GM19043 (cell line): ENCODE measurements at regions not wholly inside any gene's neighbourhood (a gene's known extent, or its start where the extent isn't known, plus 50 kb on each side); places are given as distances from the start of the nearest gene placed in this dataset.

ENCODE experiments used
- ATAC-seq: cut with Tn5 transposase; IDR thresholded peaks from one replicate; pipeline ENCODE4 v1.9.1; 2021; ENCODE audit warnings: low read depth; ENCODE audit not compliant: unreplicated experiment

DNA sequence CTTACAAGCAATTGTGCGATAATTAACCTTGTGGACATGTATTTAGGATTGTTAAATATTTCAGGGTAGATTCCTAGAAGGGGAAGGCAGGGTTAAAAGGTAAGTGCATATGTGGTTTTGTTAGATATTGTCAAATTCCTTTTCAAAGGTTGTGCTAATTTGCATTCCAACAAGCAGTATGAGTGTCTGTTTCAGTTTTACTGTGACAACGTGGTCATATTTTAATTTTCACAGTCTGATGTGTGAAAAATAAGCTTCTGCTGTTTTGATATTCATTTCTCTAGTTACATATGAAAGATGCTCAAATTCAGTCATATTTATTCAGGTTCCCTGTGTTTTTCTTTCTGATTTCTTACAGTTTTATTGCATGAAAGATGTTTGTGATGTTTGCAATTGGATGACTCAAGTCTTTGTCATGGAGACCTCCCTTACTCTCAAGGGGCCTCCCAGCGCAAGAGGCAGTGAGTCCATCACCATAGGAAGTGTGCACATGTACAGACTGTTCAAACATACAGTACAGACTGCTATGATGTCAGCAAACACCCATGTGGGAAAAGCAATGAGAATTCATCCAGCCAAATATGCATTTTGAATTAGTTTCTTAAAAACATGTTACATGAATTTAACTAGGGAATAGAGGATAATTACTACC lies 310.8 kb downstream of the GALR1 start:
- peak; percentile 77 for ATAC-seq

DNA sequence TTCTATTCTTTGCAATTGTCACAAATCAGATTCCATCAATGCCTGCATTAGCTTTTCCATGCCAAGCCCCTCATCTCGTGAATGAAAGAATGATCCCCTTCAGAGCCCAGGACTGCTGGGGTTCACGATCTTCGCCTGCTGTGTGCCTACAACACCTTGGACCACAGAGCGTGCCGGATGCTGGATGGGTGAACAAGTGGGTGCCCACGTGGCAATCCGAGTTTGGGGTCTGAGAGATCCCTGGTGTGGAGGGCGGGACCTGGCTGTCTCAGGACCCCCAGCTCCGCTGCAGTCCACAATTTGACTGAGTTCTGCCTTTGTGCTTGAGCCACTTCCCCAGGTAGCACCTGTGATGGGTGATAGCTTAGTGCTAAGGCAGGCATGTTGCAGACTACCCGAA lies 317.0 kb downstream of the GALR1 start:
- no peak for ATAC-seq

DNA sequence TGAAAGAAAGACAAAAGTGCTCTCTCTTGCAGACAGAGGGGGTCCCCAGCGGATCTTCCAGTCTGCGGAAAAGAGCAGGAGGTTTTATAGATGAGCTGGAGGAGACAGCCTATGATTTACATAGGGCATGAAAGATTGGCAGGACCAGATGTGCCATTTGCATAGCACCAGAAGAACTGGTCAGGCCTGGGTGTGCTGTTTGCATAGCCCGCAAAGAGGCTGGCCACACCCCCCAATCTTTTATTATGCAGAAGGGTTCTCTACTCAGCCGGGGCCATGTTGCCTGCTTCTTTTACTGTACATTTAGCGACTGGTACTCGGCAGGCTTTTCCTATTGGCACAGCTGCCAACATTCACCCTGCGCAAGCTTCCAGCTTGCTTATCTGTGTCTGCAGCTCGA lies 317.6 kb downstream of the GALR1 start:
- no peak for ATAC-seq

DNA sequence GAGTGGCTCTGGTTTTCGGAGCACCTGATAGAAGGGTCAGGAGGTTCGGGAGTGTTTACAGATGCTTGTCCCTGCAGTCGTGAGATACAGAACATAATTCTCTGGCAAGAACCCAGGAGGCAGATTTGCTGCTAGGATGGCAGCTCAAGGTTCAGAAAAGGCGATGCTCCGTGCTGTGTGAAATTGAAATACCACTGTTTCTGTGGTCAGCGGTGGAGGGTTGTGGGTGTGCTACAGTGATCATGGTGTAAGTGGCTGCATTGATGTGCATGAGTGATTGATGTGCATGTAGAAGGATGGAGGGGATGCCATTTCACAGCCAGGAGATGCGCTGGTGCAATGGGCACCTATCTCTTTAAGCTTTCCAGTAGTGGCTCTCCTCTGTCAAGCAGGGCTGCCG lies 322.1 kb downstream of the GALR1 start:
- no peak for ATAC-seq

DNA sequence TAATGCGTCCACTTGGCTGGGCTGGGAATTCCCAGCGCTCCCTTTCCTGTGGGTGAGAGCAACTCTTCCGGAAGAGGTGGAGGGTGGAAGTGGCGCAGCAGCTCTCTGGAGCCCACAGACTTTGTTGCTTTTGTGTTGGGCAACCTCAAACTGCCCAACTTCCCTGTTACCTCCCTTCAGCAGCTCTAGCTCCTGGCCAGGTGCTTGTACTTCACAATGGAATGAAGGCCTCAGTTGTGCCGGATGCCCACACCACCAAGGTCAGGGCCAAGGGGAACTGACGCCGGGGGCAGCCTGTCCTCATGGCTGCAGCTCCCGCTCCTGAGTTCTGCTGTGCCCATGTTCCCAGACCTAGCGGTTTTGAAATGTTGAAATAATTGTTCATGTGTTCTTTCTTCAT lies 322.9 kb downstream of the GALR1 start:
- no peak for ATAC-seq

DNA sequence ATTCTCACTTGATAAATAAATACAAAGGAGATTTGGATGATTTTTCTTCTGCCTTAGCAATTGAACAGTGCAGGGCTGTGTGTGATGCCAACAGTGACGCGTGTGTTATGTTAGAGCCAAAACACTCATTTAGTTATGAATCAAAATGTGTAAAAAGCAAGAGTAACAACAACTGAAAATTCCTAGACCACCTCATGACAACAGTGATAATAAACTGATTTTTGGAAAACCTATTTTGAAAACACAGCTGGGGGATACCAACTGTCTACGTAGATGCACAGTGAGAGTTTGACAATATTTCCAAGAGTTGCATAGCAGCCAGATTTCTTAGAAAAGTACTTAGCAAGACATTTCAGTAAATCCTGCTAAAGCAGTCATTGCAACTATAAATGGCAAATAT lies 323.9 kb downstream of the GALR1 start:
- no peak for ATAC-seq

DNA sequence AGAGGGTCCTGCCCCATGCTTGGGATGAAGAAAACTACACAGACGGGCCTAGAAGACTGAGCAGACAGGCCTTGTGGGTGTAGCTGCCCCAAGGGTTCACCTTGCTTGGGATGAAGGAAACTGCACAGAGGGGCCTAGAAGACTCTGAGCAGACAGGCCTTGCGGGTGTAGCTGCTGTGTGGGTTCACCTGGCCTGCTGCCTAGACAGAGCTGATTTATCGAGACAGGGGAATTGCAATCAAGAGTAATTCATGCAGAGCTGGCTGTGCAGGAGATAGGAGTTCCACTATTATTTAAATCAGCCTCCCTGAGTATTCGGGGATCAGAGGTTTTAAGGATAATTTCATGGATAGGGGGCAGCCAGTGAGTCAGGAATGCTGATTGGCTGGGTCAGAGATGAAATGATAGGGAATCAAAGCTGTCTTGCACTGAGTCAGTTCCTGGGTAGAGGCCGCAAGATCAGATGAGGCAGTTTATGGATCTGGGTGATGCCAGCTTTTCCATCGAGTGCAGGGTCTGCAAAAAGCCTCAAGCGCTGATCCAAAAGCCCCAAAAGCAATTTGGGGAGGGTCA lies 341.4 kb downstream of the GALR1 start:
- no peak for ATAC-seq

DNA sequence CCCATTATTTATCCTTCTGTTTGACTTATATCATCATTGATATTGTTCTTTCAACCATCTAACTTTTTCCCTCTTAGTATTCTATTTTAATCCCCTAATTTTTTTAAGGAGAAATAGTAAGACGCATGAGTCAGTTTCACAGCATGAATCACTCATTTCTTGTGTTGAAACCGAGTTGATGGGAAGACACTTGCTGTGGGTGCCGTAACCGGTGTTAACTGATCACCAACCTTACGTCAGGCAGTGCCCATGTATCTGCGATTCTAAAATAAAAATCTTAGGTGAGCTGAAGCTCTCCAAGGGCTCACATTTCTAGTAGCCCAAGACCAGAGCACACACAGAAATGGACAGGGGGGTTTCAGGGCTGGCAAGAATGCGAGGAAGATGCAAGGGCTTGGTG lies 348.1 kb downstream of the GALR1 start:
- ATAC-seq: no peak

DNA sequence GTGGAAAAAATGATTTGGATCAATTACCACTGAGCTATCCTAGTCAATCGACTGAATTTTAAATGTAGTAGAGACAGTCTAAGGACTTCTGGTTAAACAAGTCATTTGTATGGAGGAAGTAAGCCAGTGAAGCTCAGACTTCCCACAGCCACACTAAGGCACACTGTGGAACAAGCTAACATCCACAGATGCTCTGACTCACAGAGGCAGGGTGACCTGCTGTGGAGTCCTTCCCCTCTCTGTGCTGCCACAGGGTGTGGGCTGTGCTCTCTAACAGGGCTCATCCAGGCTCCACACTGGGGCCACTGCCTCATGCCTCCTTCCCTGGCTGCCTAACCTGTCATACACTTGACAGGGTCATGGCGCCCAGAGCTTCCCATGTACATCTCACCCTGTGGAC lies 351.0 kb downstream of the GALR1 start:
- no peak for ATAC-seq

DNA sequence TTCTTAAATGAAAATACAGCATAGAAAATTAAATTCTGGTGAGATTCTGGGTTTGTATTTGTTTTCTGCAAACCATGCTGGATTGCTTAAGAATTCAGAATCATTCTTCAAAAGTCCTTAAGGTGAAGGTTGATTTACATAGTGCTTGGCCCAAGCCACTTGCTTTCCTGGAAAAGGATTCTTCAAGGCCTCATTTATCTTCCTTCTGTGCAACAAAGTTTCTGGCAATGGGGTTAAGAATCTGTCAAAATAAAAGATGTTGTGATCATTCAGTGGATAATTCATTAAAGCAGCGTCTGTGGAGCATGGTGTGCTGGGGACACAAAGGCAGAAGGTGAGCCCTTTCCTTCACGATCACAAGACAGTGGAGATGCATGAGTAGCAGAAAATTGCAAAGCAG lies 351.9 kb downstream of the GALR1 start:
- no peak for ATAC-seq

DNA sequence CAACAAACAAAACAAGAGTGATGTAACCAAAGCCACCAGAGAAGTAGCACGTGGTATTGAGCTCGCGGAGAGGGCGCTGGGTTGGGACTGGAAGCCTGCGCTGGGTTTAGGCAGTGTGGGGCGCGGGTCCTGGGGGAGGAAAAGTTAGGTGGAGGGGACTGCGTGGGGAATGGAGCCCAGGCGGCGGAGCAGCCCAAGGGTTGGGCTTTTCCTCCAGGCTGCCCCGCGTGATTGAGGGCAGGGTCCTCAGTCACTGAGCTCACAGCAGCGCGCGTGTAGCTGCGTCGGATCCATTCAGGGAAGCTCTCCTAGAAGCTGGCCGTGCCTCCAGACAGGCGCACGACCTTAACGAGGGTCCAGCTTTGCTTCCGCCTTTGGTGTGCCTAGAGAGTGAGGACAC lies 357.4 kb downstream of the GALR1 start:
- no peak for ATAC-seq

DNA sequence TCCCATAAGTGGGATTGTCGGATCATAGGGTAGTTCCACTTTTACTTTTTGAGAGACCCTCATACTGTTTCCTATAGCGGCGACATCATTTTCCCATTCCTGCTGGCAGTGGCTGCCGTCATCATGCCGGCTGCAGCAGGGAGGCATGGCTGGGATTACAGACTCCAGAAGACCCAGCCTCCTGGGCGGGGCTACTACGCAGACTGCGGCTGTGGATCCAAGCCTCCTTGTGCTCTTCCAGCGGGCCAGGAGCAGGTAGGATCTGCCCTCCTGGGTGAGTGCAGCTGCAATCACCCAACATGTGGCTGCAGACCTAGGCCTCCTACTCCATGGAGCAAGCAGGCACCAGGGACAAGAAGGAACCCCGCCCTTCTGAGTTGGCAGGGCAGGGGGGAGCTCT lies 359.2 kb downstream of the GALR1 start:
- ATAC-seq: no peak

DNA sequence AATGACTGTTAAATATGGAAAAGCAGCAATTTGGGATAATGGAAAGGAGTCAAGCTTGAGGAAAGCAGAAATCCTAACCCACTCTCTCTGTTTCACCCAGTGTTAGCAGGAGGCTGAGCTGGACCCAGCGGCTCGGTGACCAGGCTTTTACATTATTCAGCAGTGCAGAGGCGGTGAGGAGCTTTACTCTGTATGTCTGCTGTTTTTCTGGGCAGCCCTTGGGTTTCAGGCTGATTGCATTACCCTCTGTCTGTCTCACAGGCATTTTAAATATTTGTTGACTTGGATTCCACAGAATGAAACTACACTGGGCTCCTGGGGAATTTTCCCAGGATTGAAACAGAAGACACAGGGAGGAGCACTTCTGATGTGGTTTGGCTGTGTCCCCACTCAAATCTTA lies 368.0 kb downstream of the GALR1 start:
- ATAC-seq: no peak

DNA sequence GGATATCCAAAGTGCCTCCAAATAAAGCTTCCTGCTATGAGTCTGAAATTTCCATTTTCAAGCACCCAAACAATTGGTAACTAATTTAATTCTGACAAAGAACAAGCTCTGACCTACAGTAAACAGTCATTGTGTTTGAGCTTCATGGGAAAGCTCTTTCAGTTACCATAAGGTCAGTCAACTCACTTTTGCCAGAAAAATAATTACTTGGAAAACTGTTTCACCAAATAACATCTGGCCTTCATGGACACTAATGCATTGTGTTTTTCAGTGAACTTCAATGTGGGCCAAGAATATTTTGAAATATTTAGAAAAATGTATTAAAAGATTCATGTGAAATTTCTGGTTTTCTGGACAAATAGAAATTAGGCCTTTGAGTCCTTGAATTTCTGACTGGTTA lies 369.9 kb downstream of the GALR1 start:
- ATAC-seq: no peak

DNA sequence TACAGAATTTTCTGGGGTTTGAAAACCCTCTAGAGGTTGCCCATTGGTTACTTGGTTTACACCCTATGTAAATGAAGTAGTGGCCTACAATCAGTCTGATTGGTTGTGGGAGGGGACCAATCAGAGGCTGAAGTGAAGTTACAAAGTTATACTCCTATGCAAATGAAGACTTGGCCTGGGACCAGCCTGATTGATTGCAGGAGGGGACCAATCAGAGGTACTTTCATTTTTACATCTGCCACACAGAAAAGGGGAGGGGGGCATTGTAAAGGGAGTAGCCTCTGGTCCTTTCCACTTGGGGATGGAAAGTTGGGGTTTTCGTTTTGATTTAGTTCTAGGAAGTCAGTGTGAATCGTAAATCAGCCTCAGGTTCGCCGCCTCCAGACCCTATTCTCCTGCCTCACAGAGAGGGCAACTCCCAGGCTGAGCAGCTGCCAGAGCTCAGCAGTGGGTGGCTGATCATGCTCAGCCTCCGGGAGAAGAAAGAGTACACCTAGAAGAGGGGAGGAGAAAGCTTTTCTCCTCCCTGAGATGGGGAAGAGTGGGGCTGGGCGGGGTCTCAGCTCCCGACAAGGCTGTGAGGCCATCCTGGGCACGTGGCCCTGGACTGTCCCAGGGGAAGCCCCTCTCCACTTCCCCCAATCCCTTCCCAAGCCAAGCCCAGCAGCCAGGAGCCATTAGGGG lies 372.5 kb downstream of the GALR1 start:
- ATAC-seq: no peak

DNA sequence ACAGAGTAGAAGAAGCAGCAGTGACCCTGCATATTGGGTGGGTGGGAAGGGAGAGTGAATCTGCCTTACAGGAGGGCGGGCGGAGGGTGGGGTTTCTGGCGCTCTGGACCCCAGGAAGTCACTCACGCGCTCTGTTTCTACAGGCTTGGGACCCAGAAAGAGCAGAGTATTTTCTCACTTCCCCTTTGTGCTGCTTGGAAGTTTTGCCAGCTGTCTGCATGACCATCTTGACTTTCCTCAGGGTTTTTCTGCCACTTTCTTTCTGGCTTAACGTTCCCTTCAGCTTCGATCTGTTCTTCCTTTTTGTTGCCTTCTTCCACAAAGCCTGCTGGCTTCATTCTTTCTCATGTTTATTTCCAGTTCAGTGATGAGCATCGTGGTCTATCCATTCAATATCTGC lies 383.1 kb downstream of the GALR1 start:
- peak; percentile 64 for ATAC-seq

DNA sequence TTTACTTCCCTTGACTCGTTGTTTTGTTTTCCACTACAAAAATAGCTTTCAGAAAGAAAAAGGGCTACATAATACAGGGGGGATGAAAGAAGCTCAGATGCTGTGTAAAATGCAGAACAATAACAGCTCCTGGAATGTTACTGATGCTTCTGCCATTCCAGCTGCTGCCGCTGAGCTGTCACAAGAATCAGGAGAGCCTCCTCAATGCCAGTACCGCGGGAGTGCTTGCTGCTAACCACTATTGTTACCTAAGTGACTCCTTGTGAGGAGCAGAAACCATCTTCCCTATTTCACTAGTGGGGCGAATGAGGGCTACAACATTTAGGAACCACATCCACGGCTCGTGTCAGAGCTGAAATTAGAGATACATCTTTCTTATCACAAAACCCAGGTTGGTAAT lies 384.8 kb downstream of the GALR1 start:
- ATAC-seq: no peak

DNA sequence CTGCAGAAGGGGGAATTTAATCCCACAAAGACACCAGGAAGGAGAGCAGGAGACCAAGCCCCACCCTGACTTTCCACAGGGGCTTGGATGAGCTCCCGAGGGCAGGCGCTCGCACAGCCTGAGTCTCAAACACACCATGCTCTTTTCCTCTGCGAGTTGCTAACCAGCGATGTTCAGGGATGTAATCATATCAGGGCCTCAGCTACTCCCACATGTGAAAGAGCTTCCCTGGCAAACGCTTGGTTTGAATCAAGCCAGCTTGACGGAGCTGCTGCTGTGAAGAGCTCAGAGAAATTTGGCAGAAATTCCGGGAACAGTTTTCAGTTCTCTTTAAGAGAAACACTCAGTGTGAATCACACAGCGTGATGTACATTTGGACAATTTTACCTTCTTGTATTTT lies 385.8 kb downstream of the GALR1 start:
- no peak for ATAC-seq

DNA sequence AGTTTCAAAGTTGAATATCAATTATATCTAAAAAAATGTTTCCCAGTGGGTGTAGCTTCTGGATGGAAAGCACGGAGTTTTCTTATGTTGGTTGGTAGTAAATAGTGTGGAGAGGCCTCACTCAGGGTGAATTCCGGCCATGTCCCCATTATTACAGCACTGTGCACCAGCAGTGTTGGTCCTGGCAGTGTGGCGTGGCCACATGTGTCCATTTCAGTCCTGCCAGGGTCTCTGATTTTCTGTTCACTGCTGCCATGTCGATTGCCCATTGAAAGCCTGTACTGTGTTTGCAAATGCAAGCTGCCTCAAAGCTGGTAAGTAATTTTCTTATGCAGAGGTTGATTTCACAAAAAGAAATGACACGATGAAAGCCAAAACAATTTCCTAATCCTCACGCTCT lies 386.2 kb downstream of the GALR1 start:
- ATAC-seq: no peak

DNA sequence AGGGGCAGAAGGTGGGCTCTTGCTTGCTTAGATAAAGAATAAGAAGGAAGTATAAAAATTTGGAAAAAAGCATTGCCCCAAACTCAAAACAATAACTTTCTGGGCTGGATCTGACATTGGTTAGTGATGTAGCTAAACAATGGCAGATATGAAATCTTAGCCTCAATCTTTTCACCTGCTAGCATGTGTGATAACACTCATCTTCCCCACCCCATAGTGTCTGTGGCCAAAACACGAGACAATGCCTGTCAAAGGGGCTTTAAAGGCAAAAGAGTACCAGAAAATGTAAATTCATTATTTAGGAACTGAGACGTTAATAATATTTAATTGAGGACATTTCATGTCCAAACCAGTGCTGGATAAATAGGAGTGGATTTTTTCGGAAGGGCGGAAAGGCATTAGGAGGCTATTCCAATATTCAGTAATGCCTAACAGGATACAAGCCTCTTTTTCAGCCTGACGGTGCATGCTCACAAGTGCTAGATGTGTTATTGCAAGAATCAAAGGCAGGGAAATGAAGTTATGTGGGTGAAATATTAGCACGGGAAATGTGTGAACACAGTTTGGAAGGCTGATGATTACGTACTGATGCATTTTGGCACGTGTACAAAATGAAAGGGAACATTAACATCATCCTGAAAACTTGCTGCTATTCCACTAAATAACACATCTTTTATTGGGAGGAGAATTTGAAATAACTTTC lies 395.7 kb downstream of the GALR1 start:
- no peak for ATAC-seq

DNA sequence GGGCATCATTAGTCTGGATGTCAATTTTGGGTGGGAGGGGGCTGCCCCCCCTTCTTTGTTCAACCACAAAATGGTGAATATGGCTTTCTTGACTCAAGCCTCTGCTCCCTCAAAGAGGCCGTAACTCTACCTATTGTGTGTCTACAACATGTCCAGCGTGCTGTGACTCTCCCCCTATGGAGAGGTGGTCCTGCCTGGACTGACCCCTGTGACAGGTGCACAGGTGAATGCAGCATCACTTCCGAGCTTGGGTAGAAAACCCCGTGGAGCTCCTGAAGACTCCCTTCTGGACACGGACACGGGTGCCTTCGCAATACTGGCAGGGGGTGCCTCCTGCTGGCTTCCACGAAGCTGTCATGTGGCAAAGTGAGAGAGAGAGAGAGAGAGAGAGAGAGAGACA lies 397.8 kb downstream of the GALR1 start:
- ATAC-seq: no peak

DNA sequence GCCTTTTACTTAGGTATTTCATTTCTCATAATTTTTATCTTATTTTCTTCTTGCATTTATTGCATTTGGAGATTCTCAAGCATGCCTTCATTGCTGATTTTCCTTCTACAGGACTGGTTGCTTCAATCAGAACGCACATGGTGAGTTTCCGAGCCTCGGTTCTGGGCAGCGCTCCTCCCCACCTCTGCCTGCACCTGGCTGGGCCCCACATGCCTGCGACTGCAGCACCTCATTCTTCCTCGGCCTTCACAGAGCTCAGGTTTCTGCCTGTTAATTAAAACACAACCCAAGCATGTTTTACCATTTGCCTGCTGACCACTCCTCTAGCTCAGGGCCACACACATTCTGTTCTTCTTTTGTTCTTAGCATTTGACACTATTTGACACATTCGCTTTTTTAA lies 398.8 kb downstream of the GALR1 start:
- ATAC-seq: no peak
